Stomach (tissue), 4 donors: ENCODE measurements at regions not wholly inside any gene's neighbourhood (a gene's known extent, or its start where the extent isn't known, plus 50 kb on each side); places are given as distances from the start of the nearest gene placed in this dataset.

ENCODE experiments used
- CTCF ChIP-seq, 7 experiments: fragments of 450-650 bp in 4 of 7; fragments of 200-600 bp in 3 of 7; sonication (generic) in 3 of 7; IDR thresholded peaks; one replicate each; pipeline ENCODE4 v1.5.1; 2016 to 2019; ENCODE audit warnings: antibody characterized with exemption in 7 of 7, control low read depth in 2 of 7, mild to moderate bottlenecking in 1 of 7
- EP300 ChIP-seq: sonication (generic); formaldehyde crosslinking; IDR thresholded peaks from one replicate; pipeline ENCODE4 v1.6.1; 2017; ENCODE audit warnings: antibody characterized with exemption
- POLR2A ChIP-seq, 4 donors: fragments of 450-650 bp; IDR thresholded peaks; one replicate each; pipeline ENCODE4 v1.6.1; 2016; ENCODE audit warnings: antibody characterized with exemption in 4 of 4, control low read depth in 2 of 4, mild to moderate bottlenecking in 1 of 4, moderate library complexity in 1 of 4
- POLR2AphosphoS5 ChIP-seq, 3 donors: sonication (generic); formaldehyde crosslinking; IDR thresholded peaks; one replicate each; pipeline ENCODE4 v1.6.1; 2016; ENCODE audit warnings: antibody characterized with exemption in 3 of 3

DNA sequence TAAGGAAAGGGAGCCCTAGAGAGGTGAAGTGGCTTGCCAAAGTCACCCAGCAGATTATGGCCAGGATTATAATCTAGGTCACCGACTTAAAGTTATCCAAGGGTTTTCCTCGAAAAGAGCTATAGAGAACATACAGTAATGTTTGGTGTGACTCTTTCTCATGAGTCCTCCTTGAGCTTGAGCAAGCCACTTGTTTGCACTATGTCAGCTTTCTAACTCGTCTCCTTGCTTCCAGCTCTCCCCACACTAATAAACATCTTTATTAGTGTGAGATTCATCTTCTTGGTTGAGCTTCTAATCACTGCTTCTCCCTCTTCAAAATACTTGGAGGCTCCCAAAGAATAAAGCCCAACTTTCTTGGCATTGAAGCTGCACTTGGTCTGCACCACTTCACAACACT lies 390.0 kb upstream of the USP24 start:
- TF ChIP-seq CTCF (IDR thresholded peaks at IDR 0.05) = no peak
- TF ChIP-seq EP300 = no peak
- no peak for TF ChIP-seq POLR2AphosphoS5 (IDR thresholded peaks at IDR 0.05)
- TF ChIP-seq POLR2A (IDR thresholded peaks at IDR 0.05) = no peak
